Ishikawa (cell line): ENCODE measurements at regions not wholly inside any gene's neighbourhood (a gene's known extent, or its start where the extent isn't known, plus 50 kb on each side); places are given as distances from the start of the nearest gene placed in this dataset.

ENCODE experiments used
- CEBPB ChIP-seq: IDR thresholded peaks from 2 replicates; pipeline ENCODE4 v1.6.1; 2012
- CREB1 ChIP-seq: IDR thresholded peaks from 2 replicates; pipeline ENCODE4 v1.6.1; 2012; ENCODE audit warnings: low read depth
- EGR1 ChIP-seq: IDR thresholded peaks from 2 replicates; pipeline ENCODE4 v1.6.1; 2012
- EP300 ChIP-seq: IDR thresholded peaks from 2 replicates; pipeline ENCODE4 v1.6.1; 2012; ENCODE audit warnings: borderline replicate concordance
- FOXM1 ChIP-seq: IDR thresholded peaks from 2 replicates; pipeline ENCODE4 v1.6.1; 2012; ENCODE audit warnings: low read depth, borderline replicate concordance
- NFIC ChIP-seq: IDR thresholded peaks from 2 replicates; pipeline ENCODE4 v1.6.1; 2012
- RAD21 ChIP-seq: IDR thresholded peaks from 2 replicates; pipeline ENCODE4 v1.6.1; 2012; ENCODE audit warnings: low read depth
- TAF1 ChIP-seq: IDR thresholded peaks from 2 replicates; pipeline ENCODE4 v1.6.1; 2012; ENCODE audit warnings: low read depth, mild to moderate bottlenecking
- TCF12 ChIP-seq: IDR thresholded peaks from 2 replicates; pipeline ENCODE4 v1.6.1; 2012; ENCODE audit warnings: low read depth
- YY1 ChIP-seq: IDR thresholded peaks from 2 replicates; pipeline ENCODE4 v1.6.1; 2012; ENCODE audit warnings: low read depth
- ZBTB7A ChIP-seq: IDR thresholded peaks from 2 replicates; pipeline ENCODE4 v1.6.1; 2012; ENCODE audit warnings: low read depth
- TF ChIP-seq, protein P1 (sequence below): IDR thresholded peaks from 2 replicates; pipeline ENCODE4 v1.6.1; 2012; ENCODE audit warnings: low read depth, mild to moderate bottlenecking
- TF ChIP-seq, protein P2 (sequence below): IDR thresholded peaks from 2 replicates; pipeline ENCODE4 v1.6.1; 2012
- TF ChIP-seq, protein P3 (sequence below): IDR thresholded peaks from 2 replicates; pipeline ENCODE4 v1.6.1; 2012

DNA sequence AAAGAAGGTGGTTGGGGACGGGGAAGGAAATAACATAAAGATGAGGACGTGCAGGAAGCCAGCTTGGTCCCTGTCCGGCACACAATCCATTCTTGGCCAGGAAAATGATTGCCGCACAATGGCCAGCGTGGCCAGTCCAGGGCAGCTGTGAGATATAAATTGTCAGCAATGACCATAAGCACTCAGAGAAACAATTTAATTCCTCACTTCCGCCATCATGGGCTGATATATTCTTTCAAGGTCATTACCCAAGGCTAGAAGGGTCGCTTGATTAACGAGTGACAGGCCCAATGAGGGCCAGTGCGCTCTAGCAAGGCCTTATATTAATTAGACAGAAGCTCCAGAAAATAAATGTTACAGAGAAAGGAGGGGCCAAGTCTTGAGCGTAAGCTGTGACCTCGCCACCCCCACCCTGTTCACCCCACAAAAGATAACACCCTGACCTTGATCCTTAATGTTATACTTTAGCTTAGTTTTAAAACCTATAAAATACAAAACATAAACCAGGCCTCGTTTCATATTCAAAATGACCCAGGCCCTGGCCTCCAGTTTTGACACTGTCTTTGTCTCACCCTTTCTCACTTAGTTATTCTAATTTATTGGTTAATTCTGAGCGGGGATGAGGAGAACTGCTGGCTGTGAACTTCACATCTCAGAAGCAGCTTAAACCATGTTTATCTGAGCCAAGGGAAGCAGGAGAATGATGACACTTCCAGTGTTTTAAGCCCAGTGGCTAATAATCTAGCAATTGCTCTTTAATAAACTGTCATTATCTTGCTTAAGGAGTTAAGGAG lies 478.3 kb upstream of the ZFHX3 start:
- TF ChIP-seq EGR1, result no peak
- TF ChIP-seq EP300, result no peak
- no peak for TF ChIP-seq ZBTB7A
- TF ChIP-seq, protein P1, sequence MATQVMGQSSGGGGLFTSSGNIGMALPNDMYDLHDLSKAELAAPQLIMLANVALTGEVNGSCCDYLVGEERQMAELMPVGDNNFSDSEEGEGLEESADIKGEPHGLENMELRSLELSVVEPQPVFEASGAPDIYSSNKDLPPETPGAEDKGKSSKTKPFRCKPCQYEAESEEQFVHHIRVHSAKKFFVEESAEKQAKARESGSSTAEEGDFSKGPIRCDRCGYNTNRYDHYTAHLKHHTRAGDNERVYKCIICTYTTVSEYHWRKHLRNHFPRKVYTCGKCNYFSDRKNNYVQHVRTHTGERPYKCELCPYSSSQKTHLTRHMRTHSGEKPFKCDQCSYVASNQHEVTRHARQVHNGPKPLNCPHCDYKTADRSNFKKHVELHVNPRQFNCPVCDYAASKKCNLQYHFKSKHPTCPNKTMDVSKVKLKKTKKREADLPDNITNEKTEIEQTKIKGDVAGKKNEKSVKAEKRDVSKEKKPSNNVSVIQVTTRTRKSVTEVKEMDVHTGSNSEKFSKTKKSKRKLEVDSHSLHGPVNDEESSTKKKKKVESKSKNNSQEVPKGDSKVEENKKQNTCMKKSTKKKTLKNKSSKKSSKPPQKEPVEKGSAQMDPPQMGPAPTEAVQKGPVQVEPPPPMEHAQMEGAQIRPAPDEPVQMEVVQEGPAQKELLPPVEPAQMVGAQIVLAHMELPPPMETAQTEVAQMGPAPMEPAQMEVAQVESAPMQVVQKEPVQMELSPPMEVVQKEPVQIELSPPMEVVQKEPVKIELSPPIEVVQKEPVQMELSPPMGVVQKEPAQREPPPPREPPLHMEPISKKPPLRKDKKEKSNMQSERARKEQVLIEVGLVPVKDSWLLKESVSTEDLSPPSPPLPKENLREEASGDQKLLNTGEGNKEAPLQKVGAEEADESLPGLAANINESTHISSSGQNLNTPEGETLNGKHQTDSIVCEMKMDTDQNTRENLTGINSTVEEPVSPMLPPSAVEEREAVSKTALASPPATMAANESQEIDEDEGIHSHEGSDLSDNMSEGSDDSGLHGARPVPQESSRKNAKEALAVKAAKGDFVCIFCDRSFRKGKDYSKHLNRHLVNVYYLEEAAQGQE, result no peak
- TF ChIP-seq CREB1, result no peak
- TF ChIP-seq, protein P2, sequence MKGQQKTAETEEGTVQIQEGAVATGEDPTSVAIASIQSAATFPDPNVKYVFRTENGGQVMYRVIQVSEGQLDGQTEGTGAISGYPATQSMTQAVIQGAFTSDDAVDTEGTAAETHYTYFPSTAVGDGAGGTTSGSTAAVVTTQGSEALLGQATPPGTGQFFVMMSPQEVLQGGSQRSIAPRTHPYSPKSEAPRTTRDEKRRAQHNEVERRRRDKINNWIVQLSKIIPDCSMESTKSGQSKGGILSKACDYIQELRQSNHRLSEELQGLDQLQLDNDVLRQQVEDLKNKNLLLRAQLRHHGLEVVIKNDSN, result no peak
- no peak for TF ChIP-seq NFIC
- no peak for TF ChIP-seq FOXM1
- TF ChIP-seq, protein P3, sequence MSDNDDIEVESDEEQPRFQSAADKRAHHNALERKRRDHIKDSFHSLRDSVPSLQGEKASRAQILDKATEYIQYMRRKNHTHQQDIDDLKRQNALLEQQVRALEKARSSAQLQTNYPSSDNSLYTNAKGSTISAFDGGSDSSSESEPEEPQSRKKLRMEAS, result no peak
- TF ChIP-seq TAF1, result no peak
- no peak for TF ChIP-seq YY1
- no peak for TF ChIP-seq CEBPB
- no peak for TF ChIP-seq TCF12
- TF ChIP-seq RAD21, result no peak
